ENCODE measurements at regions not wholly inside any gene's neighbourhood (a gene's known extent, or its start where the extent isn't known, plus 50 kb on each side); places are given as distances from the start of the nearest gene placed in this dataset.
"Not testable (repeated sequence)": the region's sequence is repeated elsewhere in the genome, so short reads cannot be mapped to it uniquely, and the experiment has no call there.

DNA sequence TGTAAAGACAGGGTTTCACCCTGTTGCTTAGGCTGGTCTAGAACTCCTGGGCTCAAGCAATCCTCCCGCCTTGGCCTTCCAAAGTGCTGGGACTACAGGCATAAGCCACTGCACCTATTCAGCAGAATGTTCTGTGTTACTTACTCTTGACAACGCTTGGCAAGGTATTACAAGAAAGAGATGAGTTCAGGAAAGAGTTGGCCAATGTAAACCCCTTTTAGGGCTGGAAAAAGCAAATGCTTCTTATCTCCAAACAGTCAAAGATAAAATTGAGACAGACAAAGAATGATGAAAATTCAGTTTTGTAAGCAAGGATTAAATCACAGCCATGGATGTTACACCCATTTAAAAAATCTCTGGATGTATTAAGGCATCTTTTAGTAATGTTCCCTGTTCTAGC lies 114.0 kb upstream of the PODXL start:
- DNase-seq (ENCODE audit: low spot score), result no peak

GRCh38 chr7:131667699-131668098 lies 111.3 kb upstream of the PODXL start:
- no peak for DNase-seq (ENCODE audit: low spot score)

- no peak for DNase-seq (ENCODE audit: low spot score)
These were observed 108.6 kb upstream of the PODXL start for GRCh38 chr7:131665021-131665420.

DNA sequence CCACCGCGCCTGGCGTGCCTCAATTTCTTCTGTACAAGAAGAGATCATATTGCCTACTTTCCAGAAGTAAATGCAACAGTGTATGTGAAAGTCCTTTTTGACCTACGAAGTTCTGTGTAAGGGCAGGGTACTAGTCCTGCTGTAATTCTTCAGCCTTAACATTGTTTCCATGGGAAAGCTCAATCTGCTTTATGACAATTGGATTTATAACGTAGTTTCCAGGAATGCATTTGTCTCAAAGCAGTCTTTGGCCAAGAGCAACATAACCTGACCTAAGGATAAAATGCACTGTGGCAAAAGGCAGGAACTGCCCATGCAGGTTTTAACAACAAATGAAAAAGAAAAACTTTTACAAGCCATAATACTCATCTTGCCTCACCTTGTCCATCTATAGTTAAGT lies 108.1 kb upstream of the PODXL start:
- no peak for DNase-seq (ENCODE audit: low spot score)

DNA sequence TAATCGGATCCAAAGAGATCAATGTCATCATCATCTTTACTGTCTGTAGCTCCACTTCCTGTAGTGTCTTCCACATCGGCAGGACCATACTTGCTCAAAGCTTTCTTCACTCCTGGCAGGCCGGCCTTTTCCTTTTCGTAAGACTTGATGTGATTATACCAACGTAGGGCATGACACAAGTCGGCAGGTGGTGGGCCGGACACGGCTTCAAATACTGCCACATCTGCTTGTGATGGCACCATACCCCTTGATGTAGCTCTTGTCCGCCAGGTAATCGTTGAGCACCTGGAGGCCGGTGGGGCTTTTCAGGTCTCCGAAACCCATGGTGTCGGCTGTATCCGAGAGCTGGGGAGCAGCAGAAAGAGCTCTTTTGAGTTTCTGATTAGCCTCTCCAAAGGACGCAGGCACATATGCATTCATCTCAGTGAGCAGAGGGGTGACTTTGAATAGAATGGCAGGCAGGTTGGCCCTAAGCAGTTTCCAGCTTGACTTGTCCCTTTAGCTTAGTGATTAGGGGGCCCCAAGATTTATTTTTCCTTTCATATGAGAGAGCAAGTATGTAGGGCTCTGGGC lies 106.0 kb upstream of the PODXL start:
- not testable (repeated sequence) for DNase-seq (ENCODE audit: low spot score)

DNA sequence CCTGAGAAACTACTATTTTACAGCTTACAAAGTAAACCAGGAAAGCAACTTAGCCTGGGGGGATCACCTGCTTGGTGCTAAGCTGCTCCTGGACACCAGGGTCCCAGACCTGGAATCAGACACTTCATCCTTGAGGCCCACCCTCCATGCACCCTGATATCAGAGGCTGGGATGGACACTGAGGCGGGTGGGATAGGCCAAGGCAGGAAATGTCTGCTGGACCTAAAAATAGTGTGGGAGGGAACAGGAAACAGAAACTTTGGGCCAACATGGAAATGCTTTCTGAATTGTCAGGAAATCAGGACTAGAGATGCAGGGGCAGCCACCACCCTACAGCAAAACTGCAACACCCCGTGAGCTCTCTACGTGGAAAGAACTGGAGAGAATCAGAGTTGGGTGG lies 101.5 kb upstream of the PODXL start:
- no peak for DNase-seq (ENCODE audit: low spot score)

DNA sequence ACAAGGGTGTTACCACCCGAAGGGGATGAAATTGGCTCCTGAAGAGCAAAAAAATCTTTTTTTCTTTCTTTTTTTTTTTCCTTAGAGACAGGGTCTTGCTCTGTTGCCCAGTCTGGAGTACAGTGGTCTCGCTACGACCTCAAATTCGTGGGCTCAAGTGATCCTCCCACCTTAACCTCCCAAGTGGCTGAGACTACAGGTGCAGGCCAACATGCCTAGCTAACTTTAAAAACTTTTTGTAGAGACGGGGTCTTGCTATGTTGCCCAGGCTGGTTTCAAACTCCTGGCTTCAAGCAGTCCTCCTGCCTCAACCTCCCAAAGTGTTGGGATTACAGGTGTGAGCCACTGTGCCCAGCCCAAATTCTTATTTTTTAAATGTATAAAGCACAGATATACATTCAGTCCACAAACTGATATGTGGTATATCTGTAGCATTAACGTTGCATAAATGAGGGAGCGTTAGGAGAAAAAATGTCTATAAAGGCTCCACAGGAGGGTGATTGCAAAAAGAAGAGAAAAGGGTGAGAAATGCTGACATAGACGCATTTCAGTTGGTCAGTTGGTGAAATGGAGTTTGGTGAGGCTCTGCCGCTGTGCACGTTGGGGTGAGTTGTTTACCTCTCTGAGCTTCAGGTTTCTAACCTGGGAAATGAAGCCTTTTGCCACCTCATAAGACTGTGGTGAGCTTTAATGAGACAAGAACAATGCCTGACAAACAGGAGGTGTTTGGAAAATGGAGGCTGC lies 100.7 kb upstream of the PODXL start:
- no peak for DNase-seq (ENCODE audit: low spot score)

DNA sequence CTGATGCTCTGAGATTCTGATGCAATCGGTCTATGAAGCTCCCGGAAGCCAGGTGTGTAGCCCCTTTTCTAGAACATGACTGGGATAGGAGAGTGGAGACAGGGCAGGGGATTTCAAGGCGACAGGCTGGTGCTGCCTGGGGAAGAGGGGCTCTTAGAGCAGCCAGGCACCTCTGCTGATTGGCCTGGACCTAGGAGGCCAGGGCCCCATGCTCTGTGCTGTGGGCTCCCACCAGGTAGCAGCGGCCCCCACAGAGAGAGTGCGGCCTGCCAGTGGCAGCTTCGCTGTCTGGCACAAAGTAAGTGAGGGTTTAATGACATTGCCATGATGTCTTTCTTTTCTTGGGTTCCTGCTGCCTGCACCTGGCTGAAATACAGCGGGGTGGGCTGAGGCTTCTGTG lies 99.4 kb upstream of the PODXL start:
- no peak for DNase-seq (ENCODE audit: low spot score)

DNA sequence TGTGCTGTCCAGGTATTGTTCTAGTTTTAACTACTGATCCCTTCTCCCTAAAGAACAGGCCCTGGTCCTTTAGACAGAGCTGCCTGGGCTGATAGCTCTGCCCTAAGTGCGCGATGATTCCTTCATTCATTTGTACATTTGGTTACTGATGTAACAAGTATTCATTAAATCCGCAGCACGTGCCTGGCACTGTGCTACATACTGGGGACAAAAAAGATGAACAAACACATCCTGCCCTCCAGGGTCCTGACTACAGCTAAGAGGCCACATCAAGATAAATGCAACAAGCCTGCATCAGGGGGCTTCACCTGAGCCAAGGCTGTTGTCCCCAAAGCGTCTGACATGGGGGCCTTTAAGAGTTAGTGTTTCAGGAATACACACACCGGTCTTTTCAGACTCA lies 99.0 kb upstream of the PODXL start:
- no peak for DNase-seq (ENCODE audit: low spot score)

DNA sequence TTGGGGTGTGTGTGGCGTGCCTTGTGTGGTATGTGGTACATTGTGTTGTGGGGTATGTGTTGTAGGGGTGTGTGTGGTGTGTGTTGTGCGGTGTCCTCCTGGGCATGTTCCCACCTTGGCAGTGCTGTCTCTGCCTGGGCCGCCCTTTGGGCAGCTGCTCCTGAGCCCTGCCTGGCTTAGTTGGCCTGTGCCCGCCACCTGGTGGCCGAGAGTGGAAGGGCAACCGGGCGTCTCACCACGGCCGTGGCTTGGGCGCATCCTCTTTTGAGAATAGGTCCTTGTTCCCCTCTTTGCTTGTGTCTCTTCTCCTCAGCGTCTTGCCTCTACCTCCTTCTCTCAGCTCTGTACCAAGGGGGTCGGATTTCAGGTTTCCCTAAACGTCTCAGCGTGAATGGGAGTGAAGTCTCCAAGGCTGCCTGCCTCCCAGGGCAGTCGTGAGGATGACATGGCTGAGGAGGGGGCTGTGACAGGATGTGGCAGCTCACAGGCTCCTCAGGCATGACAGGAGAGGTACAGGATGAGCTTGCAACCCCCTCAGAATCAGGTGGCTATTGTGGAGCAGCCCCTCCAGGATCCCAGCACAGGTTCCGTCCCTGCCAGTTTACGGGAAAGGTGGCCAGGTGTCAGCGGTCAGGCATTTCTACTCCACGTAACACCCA lies 98.4 kb upstream of the PODXL start:
- DNase-seq (ENCODE audit: low spot score), result peak; percentile 85

DNA sequence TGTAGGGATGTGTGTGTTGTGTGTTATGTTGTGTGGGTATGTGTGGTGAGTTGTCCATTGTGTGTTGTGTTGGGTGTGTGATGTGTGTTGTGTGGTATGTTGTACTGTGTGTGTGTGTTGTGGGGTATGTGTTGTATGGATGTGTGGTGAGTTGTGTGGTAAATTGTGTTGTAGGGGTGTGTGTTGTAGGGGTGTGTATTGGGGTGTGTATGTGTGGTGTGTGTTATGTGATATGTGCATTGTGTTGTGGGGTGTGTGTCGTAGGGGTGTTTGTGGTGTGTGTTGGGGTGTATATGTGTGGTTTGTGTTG lies 97.8 kb upstream of the PODXL start:
- no peak for DNase-seq (ENCODE audit: low spot score)

- DNase-seq (ENCODE audit: low spot score), result peak; percentile 30
These were observed 97.2 kb upstream of the PODXL start for GRCh38 chr7:131653418-131654248.

DNA sequence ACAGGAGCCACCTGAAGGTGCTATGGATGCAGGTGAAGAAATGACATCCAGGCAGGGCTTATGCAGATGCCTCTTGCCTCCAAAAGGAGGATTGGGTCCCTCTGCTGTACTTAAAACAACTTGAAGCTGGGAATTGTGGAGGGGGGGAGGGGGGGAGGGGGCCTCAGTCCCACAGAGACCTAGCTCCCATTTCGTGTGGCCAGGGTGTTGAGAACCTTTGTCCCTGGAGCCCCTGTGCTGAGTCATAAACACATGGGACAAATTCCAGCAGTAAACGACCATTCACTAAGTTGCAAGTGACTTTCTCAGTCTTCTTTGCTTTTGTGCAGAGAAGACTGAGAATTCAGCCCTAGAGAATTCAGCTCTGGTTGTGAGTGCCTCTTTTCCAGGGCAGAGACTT lies 96.5 kb upstream of the PODXL start:
- DNase-seq (ENCODE audit: low spot score), result no peak

GRCh38 chr7:131652194-131652593 lies 95.8 kb upstream of the PODXL start:
- DNase-seq (ENCODE audit: low spot score), result no peak

DNA sequence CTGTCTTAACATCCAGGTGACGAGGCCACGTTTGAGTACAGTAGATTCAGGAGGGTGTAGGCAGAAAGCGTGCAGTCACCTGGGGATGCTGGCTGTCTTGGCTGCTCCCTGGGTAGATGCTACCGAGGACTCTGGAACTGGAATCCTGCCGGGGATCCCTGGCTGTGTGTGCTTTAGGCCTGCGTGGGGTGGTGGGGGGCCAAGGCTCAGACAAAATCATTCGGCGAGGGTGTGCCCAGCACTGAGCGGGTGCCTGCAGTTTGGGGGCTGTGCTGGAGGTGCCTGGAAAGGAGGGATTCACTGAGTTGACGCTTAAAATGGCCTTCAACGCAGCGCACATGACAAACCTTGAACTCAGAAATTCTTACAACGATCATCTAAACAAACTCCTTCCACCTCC lies 93.5 kb upstream of the PODXL start:
- no peak for DNase-seq (ENCODE audit: low spot score)

- DNase-seq (ENCODE audit: low spot score), result no peak
These were observed 92.6 kb upstream of the PODXL start for GRCh38 chr7:131649003-131649541.

- DNase-seq (ENCODE audit: low spot score), result no peak
These were observed 92.1 kb upstream of the PODXL start for GRCh38 chr7:131648491-131648890.

- DNase-seq (ENCODE audit: low spot score), result no peak
These were observed 89.8 kb upstream of the PODXL start for GRCh38 chr7:131646203-131646602.

- DNase-seq (ENCODE audit: low spot score), result no peak
These were observed 86.0 kb upstream of the PODXL start for GRCh38 chr7:131642429-131642828.

- DNase-seq (ENCODE audit: low spot score), result no peak
These were observed 84.3 kb upstream of the PODXL start for GRCh38 chr7:131640686-131641085.

- no peak for DNase-seq (ENCODE audit: low spot score)
These were observed 82.4 kb upstream of the PODXL start for GRCh38 chr7:131638641-131639430.

DNA sequence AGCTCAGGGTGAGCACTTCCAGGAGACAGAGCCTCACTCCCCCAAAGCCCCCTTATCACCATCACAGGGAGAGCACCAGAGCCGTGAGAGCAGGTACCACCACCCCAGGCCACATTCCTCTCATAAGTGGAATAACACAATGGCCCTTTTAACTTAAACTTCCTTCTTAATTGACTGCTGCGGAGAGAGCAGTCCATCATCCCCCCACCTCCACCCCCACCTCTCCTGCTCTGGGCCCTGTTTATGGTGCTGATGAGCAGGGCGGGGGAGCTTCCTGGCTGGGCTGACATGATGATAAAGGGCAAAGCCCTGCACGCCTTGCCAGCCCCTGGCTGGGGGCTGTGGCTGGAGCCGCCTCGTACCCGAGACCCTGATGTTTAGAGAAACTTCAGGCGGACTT lies 81.4 kb upstream of the PODXL start:
- no peak for DNase-seq (ENCODE audit: low spot score)

Measured in RKO (cell line).